Suprapubic skin (tissue), 4 donors: ENCODE measurements at regions not wholly inside any gene's neighbourhood (a gene's known extent, or its start where the extent isn't known, plus 50 kb on each side); places are given as distances from the start of the nearest gene placed in this dataset.

ENCODE experiments used
- DNase-seq, 2 donors: peaks; one replicate each; pipeline ENCODE4 v3.0.0-alpha.2; 2019; ENCODE audit warnings: low spot score in 2 of 2
- H3K27ac ChIP-seq: fragments of 200-600 bp; sonication (generic); one replicate; pipeline ENCODE4 v1.5.1; 2019
- H3K27me3 ChIP-seq: fragments of 200-600 bp; sonication (generic); one replicate; pipeline ENCODE4 v1.5.1; 2019
- H3K36me3 ChIP-seq: fragments of 200-600 bp; sonication (generic); one replicate; pipeline ENCODE4 v1.5.1; 2019
- H3K4me1 ChIP-seq: fragments of 200-600 bp; sonication (generic); one replicate; pipeline ENCODE4 v1.5.1; 2019
- H3K4me3 ChIP-seq: fragments of 200-600 bp; sonication (generic); one replicate; pipeline ENCODE4 v1.5.1; 2019; ENCODE audit warnings: mild to moderate bottlenecking
- H3K9me3 ChIP-seq: fragments of 200-600 bp; sonication (generic); one replicate; pipeline ENCODE4 v1.5.1; 2019
- CTCF ChIP-seq, 2 donors: fragments of 200-600 bp in 1 of 2; fragments of 450-650 bp in 1 of 2; sonication (generic) in 1 of 2; IDR thresholded peaks; one replicate each; pipeline ENCODE4 v1.5.1; 2016 to 2019; ENCODE audit warnings: antibody characterized with exemption in 2 of 2, mild to moderate bottlenecking in 1 of 2, moderate library complexity in 1 of 2
- EP300 ChIP-seq: sonication (generic); formaldehyde crosslinking; IDR thresholded peaks from one replicate; pipeline ENCODE4 v1.6.1; 2017; ENCODE audit warnings: antibody characterized with exemption
- POLR2A ChIP-seq, 2 donors: fragments of 450-650 bp; IDR thresholded peaks; one replicate each; pipeline ENCODE4 v1.6.1; 2017; ENCODE audit warnings: antibody characterized with exemption in 2 of 2, mild to moderate bottlenecking in 2 of 2, moderate library complexity in 2 of 2
- POLR2AphosphoS5 ChIP-seq, 3 donors: sonication (generic); formaldehyde crosslinking; IDR thresholded peaks; one replicate each; pipeline ENCODE4 v1.6.1; 2017; ENCODE audit warnings: antibody characterized with exemption in 3 of 3
- WGBS: methylation state at CpG from one replicate; pipeline ENCODE4 v1.1.5; 2018; 5-methylcytosine and 5-hydroxymethylcytosine counted together

- no peaks in the 10 kb centered on the region for H3K4me1 ChIP-seq
- H3K4me3 ChIP-seq, result no peak overlapping the region
- no peak for DNase-seq
- H3K9me3 ChIP-seq, result no peaks in the 10 kb centered on the region
- H3K36me3 ChIP-seq, result no peaks in the 10 kb centered on the region
- H3K27ac ChIP-seq, result no peak overlapping the region
- TF ChIP-seq POLR2AphosphoS5 (IDR thresholded peaks at IDR 0.05) (no peak), POLR2A (IDR thresholded peaks at IDR 0.05) (no peak), CTCF (IDR thresholded peaks at IDR 0.05) (no peak), EP300 (no peak)
- H3K27me3 ChIP-seq, result no peaks in the 10 kb centered on the region
- 89% methylated on average over 1 of the region's 1 CpG for WGBS
These were observed 109.7 kb upstream of the CTNNB1 start for GRCh38 chr3:41089566-41089965.

GRCh38 chr3:41092844-41093243 lies 106.5 kb upstream of the CTNNB1 start:
- no peak for TF ChIP-seq EP300
- Histone ChIP-seq H3K4me3 (no peak overlapping the region), H3K4me1 (no peaks in the 10 kb centered on the region), H3K36me3 (no peaks in the 10 kb centered on the region), H3K9me3 (no peaks in the 10 kb centered on the region), H3K27ac (no peak overlapping the region), H3K27me3 (no peaks in the 10 kb centered on the region)
- DNase-seq, result no peak
- WGBS, result 65% methylated on average over 4 of the region's 4 CpGs

- TF ChIP-seq EP300, result no peak
- TF ChIP-seq POLR2AphosphoS5 (IDR thresholded peaks at IDR 0.05), result no peak
- TF ChIP-seq POLR2A (IDR thresholded peaks at IDR 0.05), result no peak
- no peak for TF ChIP-seq CTCF (IDR thresholded peaks at IDR 0.05)
- Histone ChIP-seq H3K27ac (no peak overlapping the region), H3K36me3 (no peaks in the 10 kb centered on the region), H3K9me3 (no peaks in the 10 kb centered on the region), H3K27me3 (no peaks in the 10 kb centered on the region), H3K4me1 (no peaks in the 10 kb centered on the region), H3K4me3 (no peak overlapping the region)
- DNase-seq, result no peak
- WGBS, result 99% methylated on average over 3 of the region's 3 CpGs
These were observed 105.8 kb upstream of the CTNNB1 start for GRCh38 chr3:41093476-41093875.

GRCh38 chr3:41094351-41094750 lies 105.0 kb upstream of the CTNNB1 start:
- TF ChIP-seq POLR2AphosphoS5 (IDR thresholded peaks at IDR 0.05) (no peak), EP300 (no peak), POLR2A (IDR thresholded peaks at IDR 0.05) (no peak), CTCF (IDR thresholded peaks at IDR 0.05) (no peak)
- WGBS, result 96% methylated on average over 4 of the region's 4 CpGs
- Histone ChIP-seq H3K27ac (no peak overlapping the region), H3K27me3 (no peaks in the 10 kb centered on the region), H3K36me3 (no peaks in the 10 kb centered on the region), H3K4me3 (no peak overlapping the region), H3K4me1 (no peaks in the 10 kb centered on the region), H3K9me3 (no peaks in the 10 kb centered on the region)
- DNase-seq, result no peak

- Histone ChIP-seq H3K27ac (no peak overlapping the region), H3K9me3 (no peaks in the 10 kb centered on the region), H3K4me3 (no peak overlapping the region), H3K36me3 (no peaks in the 10 kb centered on the region), H3K27me3 (no peaks in the 10 kb centered on the region), H3K4me1 (no peaks in the 10 kb centered on the region)
- WGBS, result 84% methylated on average over 8 of the region's 8 CpGs
- no peak for DNase-seq
- TF ChIP-seq POLR2A (IDR thresholded peaks at IDR 0.05), result no peak
- TF ChIP-seq CTCF (IDR thresholded peaks at IDR 0.05), result no peak
- TF ChIP-seq EP300, result no peak
- no peak for TF ChIP-seq POLR2AphosphoS5 (IDR thresholded peaks at IDR 0.05)
These were observed 103.6 kb upstream of the CTNNB1 start for GRCh38 chr3:41095702-41096101.

GRCh38 chr3:41097896-41098496 lies 101.3 kb upstream of the CTNNB1 start:
- 91% methylated on average over 3 of the region's 3 CpGs for WGBS
- H3K27ac ChIP-seq, result no peak overlapping the region
- H3K27me3 ChIP-seq, result no peaks in the 10 kb centered on the region

More at GRCh38 chr3:41097896-41098496, 101.3 kb upstream of the CTNNB1 start:
- DNase-seq, result no peak
- Histone ChIP-seq H3K4me3 (no peak overlapping the region), H3K9me3 (no peaks in the 10 kb centered on the region), H3K4me1 (peaks cover 8% of the 10 kb centered on the region), H3K36me3 (no peaks in the 10 kb centered on the region)
- TF ChIP-seq POLR2A (IDR thresholded peaks at IDR 0.05) (no peak), EP300 (no peak), POLR2AphosphoS5 (IDR thresholded peaks at IDR 0.05) (no peak), CTCF (IDR thresholded peaks at IDR 0.05) (no peak)
